ENCODE measurements at regions not wholly inside any gene's neighbourhood (a gene's known extent, or its start where the extent isn't known, plus 50 kb on each side); places are given as distances from the start of the nearest gene placed in this dataset.
A peak's percentile ranks its signal among the peaks of the same experiment; 100 is the strongest.
"Not testable (repeated sequence)": the region's sequence is repeated elsewhere in the genome, so short reads cannot be mapped to it uniquely, and the experiment has no call there.

- H3K4me3 ChIP-seq (ENCODE audit: low read depth, low read length), result no peak overlapping the region
- no peak for TF ChIP-seq CTCF (IDR thresholded peaks at IDR 0.05; ENCODE audit: insufficient read depth, low read length)
- no peak for DNase-seq (ENCODE audit: low read depth)
These were observed 407.4 kb downstream of the DTWD2 start for GRCh38 chr5:118580949-118581348.

DNA sequence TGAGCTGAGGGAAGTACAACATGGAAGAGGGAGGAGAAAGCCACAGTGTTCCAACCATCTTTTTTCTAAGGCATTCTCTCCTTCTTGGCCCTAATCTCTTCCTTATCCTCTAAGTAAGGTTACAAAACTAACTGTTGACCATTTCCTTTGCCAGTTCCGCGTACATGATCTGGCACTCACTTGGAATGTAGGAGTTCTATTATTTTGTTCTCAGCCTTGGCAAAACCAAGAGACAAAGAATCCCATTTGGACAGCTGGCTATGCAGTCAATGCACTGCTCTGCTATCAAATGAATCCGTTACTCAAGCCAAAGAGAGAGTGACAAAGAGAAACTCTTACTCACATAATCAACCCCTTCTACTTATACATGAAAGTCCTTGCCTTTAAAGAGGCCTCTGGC lies 410.3 kb downstream of the DTWD2 start:
- H3K4me3 ChIP-seq (ENCODE audit: low read depth, low read length), result no peak overlapping the region
- peak; percentile 24 for DNase-seq (ENCODE audit: low read depth)
- no peak for TF ChIP-seq CTCF (IDR thresholded peaks at IDR 0.05; ENCODE audit: insufficient read depth, low read length)

DNA sequence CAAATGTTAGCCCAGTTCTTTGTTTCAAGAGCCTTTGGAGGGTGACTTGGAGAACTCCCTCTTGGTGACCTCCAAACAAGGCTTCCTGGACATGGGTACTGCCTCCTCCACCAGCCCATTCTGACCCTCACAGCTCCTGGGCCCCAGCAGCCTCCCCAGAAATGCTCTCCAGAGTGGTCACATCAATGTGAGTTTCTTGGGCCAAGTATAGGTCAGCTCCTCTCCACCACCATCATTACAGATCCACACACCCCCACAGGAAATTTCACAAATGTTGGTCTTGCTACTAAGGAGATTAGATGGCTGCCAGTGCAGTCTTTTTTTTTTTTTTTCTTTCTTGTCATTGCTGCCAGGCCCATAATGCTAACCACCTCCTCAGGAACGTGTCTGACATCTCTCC lies 410.7 kb downstream of the DTWD2 start:
- no peak overlapping the region for H3K4me3 ChIP-seq (ENCODE audit: low read depth, low read length)
- no peak for DNase-seq (ENCODE audit: low read depth)
- no peak for TF ChIP-seq CTCF (IDR thresholded peaks at IDR 0.05; ENCODE audit: insufficient read depth, low read length)

- not testable (repeated sequence) for H3K4me3 ChIP-seq (ENCODE audit: low read depth, low read length); DNase-seq (ENCODE audit: low read depth)
These were observed 418.1 kb downstream of the DTWD2 start for GRCh38 chr5:118570276-118570675.

DNA sequence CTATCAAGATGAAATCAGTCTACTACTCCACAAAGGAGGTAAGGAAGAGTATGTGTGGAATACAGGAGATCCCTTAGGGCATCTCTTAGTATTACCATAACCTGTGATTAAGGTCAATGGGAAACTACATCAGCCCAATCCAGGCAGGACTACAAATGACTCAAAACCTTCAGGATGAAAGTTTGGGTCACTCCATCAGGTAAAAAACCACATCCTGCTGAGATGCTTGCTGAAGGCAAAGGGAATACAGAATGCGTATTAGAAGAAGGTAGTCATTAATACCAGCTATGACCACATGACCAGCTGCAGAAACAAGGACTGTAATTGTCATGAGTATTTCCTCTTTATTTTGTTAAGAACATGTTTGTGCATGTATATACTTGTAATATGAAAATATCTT lies 418.8 kb downstream of the DTWD2 start:
- not testable (repeated sequence) for DNase-seq (ENCODE audit: low read depth); H3K4me3 ChIP-seq (ENCODE audit: low read depth, low read length)

GRCh38 chr5:118565335-118565971 lies 422.9 kb downstream of the DTWD2 start:
- TF ChIP-seq CTCF (IDR thresholded peaks at IDR 0.05; ENCODE audit: insufficient read depth, low read length), result no peak
- DNase-seq (ENCODE audit: low read depth), result no peak
- no peak overlapping the region for H3K4me3 ChIP-seq (ENCODE audit: low read depth, low read length)

DNA sequence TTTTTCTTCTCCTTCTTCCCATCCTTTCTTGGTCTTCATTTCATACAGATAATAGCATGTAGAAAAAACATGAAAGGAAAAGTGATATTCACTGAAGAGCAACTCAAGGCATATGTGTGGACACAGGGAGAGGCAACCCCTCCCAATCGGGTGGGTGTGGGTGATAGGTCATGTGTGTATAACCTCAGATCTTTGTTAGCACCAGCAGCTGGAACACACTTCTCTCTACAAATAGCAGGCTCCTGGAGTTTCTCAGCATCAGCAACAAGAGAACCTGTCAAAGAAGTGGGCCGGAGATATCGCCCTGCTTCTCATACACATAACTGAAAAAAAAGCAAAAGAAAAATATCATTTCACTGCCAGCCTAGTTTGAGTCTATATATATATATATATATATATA lies 426.4 kb downstream of the DTWD2 start:
- H3K4me3 ChIP-seq (ENCODE audit: low read depth, low read length), result no peak overlapping the region
- no peak for TF ChIP-seq CTCF (IDR thresholded peaks at IDR 0.05; ENCODE audit: insufficient read depth, low read length)
- DNase-seq (ENCODE audit: low read depth), result no peak

DNA sequence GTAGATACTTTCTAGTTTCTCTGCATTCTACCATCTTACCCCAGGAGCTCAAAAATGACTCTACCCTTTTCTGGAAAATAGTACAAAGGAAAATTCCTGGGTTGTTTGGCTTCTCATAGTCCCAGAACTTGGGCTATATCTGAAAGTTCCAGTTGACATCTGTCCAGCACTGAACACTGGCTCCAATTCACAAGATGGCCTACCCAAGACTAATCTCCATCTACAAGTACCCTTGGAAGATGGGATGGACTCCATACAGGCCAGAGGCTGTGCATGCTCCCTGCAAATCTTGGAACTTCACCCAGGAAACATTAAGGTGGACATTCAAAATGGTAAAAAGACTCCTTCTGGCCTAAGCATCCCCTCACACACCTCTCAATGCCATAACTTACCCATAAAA lies 427.1 kb downstream of the DTWD2 start:
- H3K4me3 ChIP-seq (ENCODE audit: low read depth, low read length), result no peak overlapping the region
- no peak for TF ChIP-seq CTCF (IDR thresholded peaks at IDR 0.05; ENCODE audit: insufficient read depth, low read length)
- no peak for DNase-seq (ENCODE audit: low read depth)

Data from fibroblast of the aortic adventitia (primary cell).